GM23338 (cell line): ENCODE measurements at regions not wholly inside any gene's neighbourhood (a gene's known extent, or its start where the extent isn't known, plus 50 kb on each side); places are given as distances from the start of the nearest gene placed in this dataset.

Experiments used
- ATAC-seq: fragments of 200-7000 bp; cut with Tn5 transposase; 3 replicates; pipeline ENCODE4 v1.9.1; 2020
- DNase-seq: peaks from one replicate; pipeline ENCODE4 v3.0.0-alpha.2; 2015; ENCODE audit warnings: low spot score
- H2AFZ ChIP-seq: fragments of 200-600 bp; sonication (generic); 2 replicates; pipeline ENCODE4 v1.8.0; 2016; ENCODE audit warnings: antibody characterized with exemption, mild to moderate bottlenecking, moderate library complexity
- H3F3A ChIP-seq: fragments of 200-600 bp; sonication (generic); replicated peaks from 2 replicates; pipeline ENCODE4 v1.8.0; 2017; ENCODE audit warnings: antibody characterized with exemption, mixed run types, low read depth
- H3K27ac ChIP-seq: fragments of 200-600 bp; sonication (generic); 2 replicates; pipeline ENCODE4 v1.6.1; 2016; ENCODE audit warnings: low read depth
- H3K27me3 ChIP-seq: fragments of 200-600 bp; sonication (generic); 2 replicates; pipeline ENCODE4 v1.8.0; 2016; ENCODE audit warnings: mild to moderate bottlenecking, mixed run types, moderate library complexity; ENCODE audit not compliant: insufficient read depth
- H3K36me3 ChIP-seq: fragments of 200-600 bp; sonication (generic); 2 replicates; pipeline ENCODE4 v1.8.0; 2016; ENCODE audit warnings: mild to moderate bottlenecking; ENCODE audit not compliant: insufficient read depth
- H3K4me1 ChIP-seq: fragments of 200-600 bp; sonication (generic); 2 replicates; pipeline ENCODE4 v1.8.0; 2016; ENCODE audit warnings: mild to moderate bottlenecking, moderate library complexity; ENCODE audit not compliant: insufficient read depth
- H3K4me2 ChIP-seq: fragments of 200-600 bp; sonication (generic); 2 replicates; pipeline ENCODE4 v1.7.1; 2017; ENCODE audit warnings: mixed run types
- H3K4me3 ChIP-seq: fragments of 200-600 bp; sonication (generic); 2 replicates; pipeline ENCODE4 v1.6.1; 2016; ENCODE audit warnings: mixed run types
- H3K79me2 ChIP-seq: fragments of 200-600 bp; sonication (generic); replicated peaks from 2 replicates; pipeline ENCODE4 v1.8.0; 2017; ENCODE audit warnings: mild to moderate bottlenecking; ENCODE audit not compliant: insufficient read depth
- H3K9me2 ChIP-seq: fragments of 200-600 bp; sonication (generic); 2 replicates; pipeline ENCODE4 v1.8.0; 2017; ENCODE audit not compliant: insufficient read depth
- H4K20me1 ChIP-seq: fragments of 200-600 bp; sonication (generic); replicated peaks from 2 replicates; pipeline ENCODE4 v1.8.0; 2017; ENCODE audit warnings: mild to moderate bottlenecking; ENCODE audit not compliant: insufficient read depth
- H3K27ac Mint-ChIP-seq: 2 replicates; pipeline ENCODE4 v1.8.0; 2020; ENCODE audit warnings: inconsistent platforms, mild to moderate bottlenecking, moderate library complexity, mixed read lengths
- H3K27me3 Mint-ChIP-seq: 3 replicates; pipeline ENCODE4 v1.8.0; 2022; ENCODE audit warnings: low read depth, mild to moderate bottlenecking, moderate library complexity, mixed read lengths, inconsistent platforms; ENCODE audit not compliant: insufficient read depth, poor library complexity
- H3K36me3 Mint-ChIP-seq: 3 replicates; pipeline ENCODE4 v1.8.0; 2021; ENCODE audit warnings: low read depth, mild to moderate bottlenecking, inconsistent platforms, moderate library complexity, mixed read lengths
- H3K4me1 Mint-ChIP-seq: 3 replicates; pipeline ENCODE4 v1.8.0; 2020; ENCODE audit warnings: mild to moderate bottlenecking, inconsistent platforms, mixed read lengths
- H3K4me3 Mint-ChIP-seq: 3 replicates; pipeline ENCODE4 v1.8.0; 2021; ENCODE audit warnings: moderate library complexity, mild to moderate bottlenecking, inconsistent platforms, mixed read lengths
- H3K9me3 Mint-ChIP-seq: 3 replicates; pipeline ENCODE4 v1.8.0; 2020; ENCODE audit warnings: moderate library complexity, mild to moderate bottlenecking, inconsistent platforms, mixed read lengths
- EZH2phosphoT487 ChIP-seq: fragments of 200-600 bp; sonication (generic); IDR thresholded peaks from one replicate; pipeline ENCODE4 v1.8.1; 2018; ENCODE audit warnings: antibody characterized with exemption; ENCODE audit not compliant: unreplicated experiment
- JUNB ChIP-seq: IDR thresholded peaks from one replicate; pipeline ENCODE4 v1.6.1; 2016; ENCODE audit warnings: antibody characterized with exemption; ENCODE audit not compliant: unreplicated experiment
- NANOG ChIP-seq: IDR thresholded peaks from 2 replicates; pipeline ENCODE4 v1.6.1; 2016; ENCODE audit warnings: antibody characterized with exemption, borderline replicate concordance
- STAT1 ChIP-seq: IDR thresholded peaks from one replicate; pipeline ENCODE4 v1.6.1; 2016; ENCODE audit warnings: antibody characterized with exemption; ENCODE audit not compliant: unreplicated experiment
- ZNF114 ChIP-seq: fragments of 250-450 bp; sonication (Bioruptor Pico); IDR thresholded peaks from 2 replicates; pipeline ENCODE4 v1.5.0; 2020; ENCODE audit warnings: mild to moderate bottlenecking, moderate library complexity
- ZNF331 ChIP-seq: fragments of 250-450 bp; sonication (Bioruptor Pico); IDR thresholded peaks from 2 replicates; pipeline ENCODE4 v1.5.0; 2020; ENCODE audit warnings: low read depth, mild to moderate bottlenecking, moderate library complexity
- TF ChIP-seq, protein P1 (sequence below): IDR thresholded peaks from one replicate; pipeline ENCODE4 v1.6.1; 2018; ENCODE audit warnings: antibody characterized with exemption; ENCODE audit not compliant: unreplicated experiment
- TF ChIP-seq, protein P2 (sequence below), 2 experiments: fragments of 200-600 bp in 1 of 2; sonication (generic) in 1 of 2; conservative IDR thresholded peaks; 2 replicates each; pipeline versions ENCODE4 v1.5.1 to v1.6.1; 2016 to 2017; ENCODE audit warnings: antibody characterized with exemption in 2 of 2, low read depth in 2 of 2, mild to moderate bottlenecking in 2 of 2, moderate library complexity in 1 of 2
- TF ChIP-seq, protein P3 (sequence below): fragments of 250-450 bp; sonication (Bioruptor Pico); IDR thresholded peaks from 2 replicates; pipeline ENCODE4 v1.5.0; 2020; ENCODE audit warnings: mild to moderate bottlenecking, moderate library complexity

DNA sequence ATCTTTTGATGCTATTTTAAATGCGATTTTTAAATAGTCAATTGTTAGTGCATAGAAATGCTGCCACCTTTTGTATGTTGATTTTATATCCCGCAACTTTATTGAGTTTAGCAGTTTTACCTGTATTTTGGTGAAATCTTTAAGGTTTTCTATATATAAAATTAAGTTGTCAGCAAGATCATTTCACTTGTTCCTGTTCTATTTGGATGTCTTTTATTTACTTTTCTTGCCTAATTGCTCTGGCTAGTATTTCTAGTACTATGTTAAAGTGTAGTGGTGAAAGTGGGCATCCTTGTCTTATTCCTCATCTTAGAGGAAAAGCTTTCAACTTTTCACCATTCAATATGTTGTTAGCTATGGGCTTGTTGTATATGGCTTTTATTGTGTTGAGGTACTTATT is 813.3 kb upstream of the CELF2 start:
- H3K4me1 ChIP-seq: no peaks in the 10 kb centered on the region
- no peak for TF ChIP-seq ZNF331 (CRISPR knock-in tag)
- no peak for TF ChIP-seq EZH2phosphoT487
- no peak for TF ChIP-seq STAT1
- TF ChIP-seq NANOG: no peak
- Mint-ChIP-seq H3K4me1 (no peaks in the 10 kb centered on the region), H3K27me3 (no peaks in the 10 kb centered on the region), H3K27ac (no peak overlapping the region), H3K9me3 (peaks cover 26% of the 10 kb centered on the region; the same call in 2 of the 3 replicates), H3K4me3 (no peak overlapping the region), H3K36me3 (peaks cover 18% of the 10 kb centered on the region; the same call in 2 of the 3 replicates)
- peaks cover 19% of the 10 kb centered on the region; the same call in 1 of the 2 replicates for H3K36me3 ChIP-seq
- H3K27ac ChIP-seq: no peak overlapping the region
- H3F3A ChIP-seq: no peaks in the 10 kb centered on the region
- H4K20me1 ChIP-seq: no peaks in the 10 kb centered on the region
- no peak for ATAC-seq
- H3K79me2 ChIP-seq: no peaks in the 10 kb centered on the region
- H2AFZ ChIP-seq: no peak overlapping the region
- no peak overlapping the region for H3K4me3 ChIP-seq
- peaks cover 21% of the 10 kb centered on the region for H3K9me2 ChIP-seq
- no peak overlapping the region for H3K4me2 ChIP-seq
- no peak for DNase-seq
- H3K27me3 ChIP-seq: no peaks in the 10 kb centered on the region

DNA sequence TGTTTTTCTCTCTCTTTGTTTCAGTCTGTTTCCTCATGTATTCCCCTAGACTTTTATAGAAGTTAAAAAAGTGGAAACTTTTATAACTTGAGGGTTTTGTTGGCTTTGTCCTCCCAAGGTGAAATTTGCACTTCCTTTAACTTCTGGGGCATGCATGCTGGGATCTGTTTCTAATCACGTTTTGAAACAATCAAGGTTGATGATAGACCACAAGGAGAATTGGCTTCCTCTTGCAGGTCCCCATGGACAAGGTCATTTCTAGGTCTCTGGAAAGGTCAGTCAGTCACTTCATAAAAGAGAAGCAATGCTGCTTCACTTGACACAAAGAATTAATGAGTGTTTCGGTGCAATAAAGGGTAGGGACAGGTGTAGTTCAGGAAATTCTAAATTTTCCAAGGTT is 811.8 kb upstream of the CELF2 start:
- Mint-ChIP-seq H3K4me3 (no peak overlapping the region), H3K27ac (no peak overlapping the region), H3K27me3 (no peaks in the 10 kb centered on the region), H3K36me3 (peaks cover 18% of the 10 kb centered on the region; the same call in 2 of the 3 replicates), H3K4me1 (no peaks in the 10 kb centered on the region), H3K9me3 (peaks cover 26% of the 10 kb centered on the region; the same call in 2 of the 3 replicates)
- H2AFZ ChIP-seq: 0 out of 2 replicates have a peak overlapping the region, but pooled peaks have one; percentile 52
- no peaks in the 10 kb centered on the region for H4K20me1 ChIP-seq
- H3K4me3 ChIP-seq: no peak overlapping the region
- no peaks in the 10 kb centered on the region for H3K27me3 ChIP-seq
- peaks cover 19% of the 10 kb centered on the region; the same call in 1 of the 2 replicates for H3K36me3 ChIP-seq
- no peak for DNase-seq
- peaks cover 15% of the 10 kb centered on the region for H3K9me2 ChIP-seq
- no peak overlapping the region for H3K27ac ChIP-seq
- H3K4me2 ChIP-seq: no peak overlapping the region
- H3F3A ChIP-seq: no peaks in the 10 kb centered on the region
- ATAC-seq: no peak
- H3K79me2 ChIP-seq: no peaks in the 10 kb centered on the region
- H3K4me1 ChIP-seq: no peaks in the 10 kb centered on the region
- TF ChIP-seq ZNF114 (CRISPR knock-in tag) (no peak), NANOG (no peak), JUNB (no peak), STAT1 (no peak), ZNF331 (CRISPR knock-in tag) (no peak), EZH2phosphoT487 (no peak)
- TF ChIP-seq, protein P1, sequence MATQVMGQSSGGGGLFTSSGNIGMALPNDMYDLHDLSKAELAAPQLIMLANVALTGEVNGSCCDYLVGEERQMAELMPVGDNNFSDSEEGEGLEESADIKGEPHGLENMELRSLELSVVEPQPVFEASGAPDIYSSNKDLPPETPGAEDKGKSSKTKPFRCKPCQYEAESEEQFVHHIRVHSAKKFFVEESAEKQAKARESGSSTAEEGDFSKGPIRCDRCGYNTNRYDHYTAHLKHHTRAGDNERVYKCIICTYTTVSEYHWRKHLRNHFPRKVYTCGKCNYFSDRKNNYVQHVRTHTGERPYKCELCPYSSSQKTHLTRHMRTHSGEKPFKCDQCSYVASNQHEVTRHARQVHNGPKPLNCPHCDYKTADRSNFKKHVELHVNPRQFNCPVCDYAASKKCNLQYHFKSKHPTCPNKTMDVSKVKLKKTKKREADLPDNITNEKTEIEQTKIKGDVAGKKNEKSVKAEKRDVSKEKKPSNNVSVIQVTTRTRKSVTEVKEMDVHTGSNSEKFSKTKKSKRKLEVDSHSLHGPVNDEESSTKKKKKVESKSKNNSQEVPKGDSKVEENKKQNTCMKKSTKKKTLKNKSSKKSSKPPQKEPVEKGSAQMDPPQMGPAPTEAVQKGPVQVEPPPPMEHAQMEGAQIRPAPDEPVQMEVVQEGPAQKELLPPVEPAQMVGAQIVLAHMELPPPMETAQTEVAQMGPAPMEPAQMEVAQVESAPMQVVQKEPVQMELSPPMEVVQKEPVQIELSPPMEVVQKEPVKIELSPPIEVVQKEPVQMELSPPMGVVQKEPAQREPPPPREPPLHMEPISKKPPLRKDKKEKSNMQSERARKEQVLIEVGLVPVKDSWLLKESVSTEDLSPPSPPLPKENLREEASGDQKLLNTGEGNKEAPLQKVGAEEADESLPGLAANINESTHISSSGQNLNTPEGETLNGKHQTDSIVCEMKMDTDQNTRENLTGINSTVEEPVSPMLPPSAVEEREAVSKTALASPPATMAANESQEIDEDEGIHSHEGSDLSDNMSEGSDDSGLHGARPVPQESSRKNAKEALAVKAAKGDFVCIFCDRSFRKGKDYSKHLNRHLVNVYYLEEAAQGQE: no peak
- TF ChIP-seq, protein P2, sequence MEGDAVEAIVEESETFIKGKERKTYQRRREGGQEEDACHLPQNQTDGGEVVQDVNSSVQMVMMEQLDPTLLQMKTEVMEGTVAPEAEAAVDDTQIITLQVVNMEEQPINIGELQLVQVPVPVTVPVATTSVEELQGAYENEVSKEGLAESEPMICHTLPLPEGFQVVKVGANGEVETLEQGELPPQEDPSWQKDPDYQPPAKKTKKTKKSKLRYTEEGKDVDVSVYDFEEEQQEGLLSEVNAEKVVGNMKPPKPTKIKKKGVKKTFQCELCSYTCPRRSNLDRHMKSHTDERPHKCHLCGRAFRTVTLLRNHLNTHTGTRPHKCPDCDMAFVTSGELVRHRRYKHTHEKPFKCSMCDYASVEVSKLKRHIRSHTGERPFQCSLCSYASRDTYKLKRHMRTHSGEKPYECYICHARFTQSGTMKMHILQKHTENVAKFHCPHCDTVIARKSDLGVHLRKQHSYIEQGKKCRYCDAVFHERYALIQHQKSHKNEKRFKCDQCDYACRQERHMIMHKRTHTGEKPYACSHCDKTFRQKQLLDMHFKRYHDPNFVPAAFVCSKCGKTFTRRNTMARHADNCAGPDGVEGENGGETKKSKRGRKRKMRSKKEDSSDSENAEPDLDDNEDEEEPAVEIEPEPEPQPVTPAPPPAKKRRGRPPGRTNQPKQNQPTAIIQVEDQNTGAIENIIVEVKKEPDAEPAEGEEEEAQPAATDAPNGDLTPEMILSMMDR (conservative IDR thresholded peaks at IDR 0.05; ENCODE audit: low read depth in 2 of 2): no peak
- TF ChIP-seq, protein P3, sequence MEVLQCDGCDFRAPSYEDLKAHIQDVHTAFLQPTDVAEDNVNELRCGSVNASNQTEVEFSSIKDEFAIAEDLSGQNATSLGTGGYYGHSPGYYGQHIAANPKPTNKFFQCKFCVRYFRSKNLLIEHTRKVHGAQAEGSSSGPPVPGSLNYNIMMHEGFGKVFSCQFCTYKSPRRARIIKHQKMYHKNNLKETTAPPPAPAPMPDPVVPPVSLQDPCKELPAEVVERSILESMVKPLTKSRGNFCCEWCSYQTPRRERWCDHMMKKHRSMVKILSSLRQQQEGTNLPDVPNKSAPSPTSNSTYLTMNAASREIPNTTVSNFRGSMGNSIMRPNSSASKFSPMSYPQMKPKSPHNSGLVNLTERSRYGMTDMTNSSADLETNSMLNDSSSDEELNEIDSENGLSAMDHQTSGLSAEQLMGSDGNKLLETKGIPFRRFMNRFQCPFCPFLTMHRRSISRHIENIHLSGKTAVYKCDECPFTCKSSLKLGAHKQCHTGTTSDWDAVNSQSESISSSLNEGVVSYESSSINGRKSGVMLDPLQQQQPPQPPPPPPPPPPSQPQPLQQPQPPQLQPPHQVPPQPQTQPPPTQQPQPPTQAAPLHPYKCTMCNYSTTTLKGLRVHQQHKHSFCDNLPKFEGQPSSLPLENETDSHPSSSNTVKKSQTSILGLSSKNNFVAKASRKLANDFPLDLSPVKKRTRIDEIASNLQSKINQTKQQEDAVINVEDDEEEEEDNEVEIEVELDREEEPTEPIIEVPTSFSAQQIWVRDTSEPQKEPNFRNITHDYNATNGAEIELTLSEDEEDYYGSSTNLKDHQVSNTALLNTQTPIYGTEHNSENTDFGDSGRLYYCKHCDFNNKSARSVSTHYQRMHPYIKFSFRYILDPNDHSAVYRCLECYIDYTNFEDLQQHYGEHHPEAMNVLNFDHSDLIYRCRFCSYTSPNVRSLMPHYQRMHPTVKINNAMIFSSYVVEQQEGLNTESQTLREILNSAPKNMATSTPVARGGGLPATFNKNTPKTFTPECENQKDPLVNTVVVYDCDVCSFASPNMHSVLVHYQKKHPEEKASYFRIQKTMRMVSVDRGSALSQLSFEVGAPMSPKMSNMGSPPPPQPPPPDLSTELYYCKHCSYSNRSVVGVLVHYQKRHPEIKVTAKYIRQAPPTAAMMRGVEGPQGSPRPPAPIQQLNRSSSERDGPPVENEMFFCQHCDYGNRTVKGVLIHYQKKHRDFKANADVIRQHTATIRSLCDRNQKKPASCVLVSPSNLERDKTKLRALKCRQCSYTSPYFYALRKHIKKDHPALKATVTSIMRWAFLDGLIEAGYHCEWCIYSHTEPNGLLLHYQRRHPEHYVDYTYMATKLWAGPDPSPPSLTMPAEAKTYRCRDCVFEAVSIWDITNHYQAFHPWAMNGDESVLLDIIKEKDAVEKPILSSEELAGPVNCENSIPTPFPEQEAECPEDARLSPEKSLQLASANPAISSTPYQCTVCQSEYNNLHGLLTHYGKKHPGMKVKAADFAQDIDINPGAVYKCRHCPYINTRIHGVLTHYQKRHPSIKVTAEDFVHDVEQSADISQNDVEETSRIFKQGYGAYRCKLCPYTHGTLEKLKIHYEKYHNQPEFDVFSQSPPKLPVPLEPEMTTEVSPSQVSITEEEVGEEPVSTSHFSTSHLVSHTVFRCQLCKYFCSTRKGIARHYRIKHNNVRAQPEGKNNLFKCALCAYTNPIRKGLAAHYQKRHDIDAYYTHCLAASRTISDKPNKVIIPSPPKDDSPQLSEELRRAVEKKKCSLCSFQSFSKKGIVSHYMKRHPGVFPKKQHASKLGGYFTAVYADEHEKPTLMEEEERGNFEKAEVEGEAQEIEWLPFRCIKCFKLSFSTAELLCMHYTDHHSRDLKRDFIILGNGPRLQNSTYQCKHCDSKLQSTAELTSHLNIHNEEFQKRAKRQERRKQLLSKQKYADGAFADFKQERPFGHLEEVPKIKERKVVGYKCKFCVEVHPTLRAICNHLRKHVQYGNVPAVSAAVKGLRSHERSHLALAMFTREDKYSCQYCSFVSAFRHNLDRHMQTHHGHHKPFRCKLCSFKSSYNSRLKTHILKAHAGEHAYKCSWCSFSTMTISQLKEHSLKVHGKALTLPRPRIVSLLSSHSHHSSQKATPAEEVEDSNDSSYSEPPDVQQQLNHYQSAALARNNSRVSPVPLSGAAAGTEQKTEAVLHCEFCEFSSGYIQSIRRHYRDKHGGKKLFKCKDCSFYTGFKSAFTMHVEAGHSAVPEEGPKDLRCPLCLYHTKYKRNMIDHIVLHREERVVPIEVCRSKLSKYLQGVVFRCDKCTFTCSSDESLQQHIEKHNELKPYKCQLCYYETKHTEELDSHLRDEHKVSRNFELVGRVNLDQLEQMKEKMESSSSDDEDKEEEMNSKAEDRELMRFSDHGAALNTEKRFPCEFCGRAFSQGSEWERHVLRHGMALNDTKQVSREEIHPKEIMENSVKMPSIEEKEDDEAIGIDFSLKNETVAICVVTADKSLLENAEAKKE: no peak
